ENCODE measurements at regions not wholly inside any gene's neighbourhood (a gene's known extent, or its start where the extent isn't known, plus 50 kb on each side); places are given as distances from the start of the nearest gene placed in this dataset.
A peak's percentile ranks its signal among the peaks of the same experiment; 100 is the strongest.

GRCh38 chr10:121148921-121149320 lies 297.8 kb downstream of the WDR11 start:
- Mint-ChIP-seq H3K27me3 (ENCODE audit: low read depth) (peaks cover 6% of the 10 kb centered on the region), H3K4me1 (peaks cover 8% of the 10 kb centered on the region), H3K36me3 (ENCODE audit: low read depth) (peaks cover 19% of the 10 kb centered on the region), H3K4me3 (no peak overlapping the region), H3K9me3 (peaks cover 16% of the 10 kb centered on the region), H3K27ac (ENCODE audit: unreplicated experiment) (no peak overlapping the region)
- no peak for DNase-seq (ENCODE audit: low read depth, low spot score)
- no peak for TF ChIP-seq CTCF (conservative IDR thresholded peaks at IDR 0.05)

- no peak overlapping the region for H3K27ac Mint-ChIP-seq (ENCODE audit: unreplicated experiment)
- H3K36me3 Mint-ChIP-seq (ENCODE audit: low read depth) = peaks cover 6% of the 10 kb centered on the region
- DNase-seq (ENCODE audit: low read depth, low spot score) = no peak
- H3K9me3 Mint-ChIP-seq = peaks cover 6% of the 10 kb centered on the region
- no peaks in the 10 kb centered on the region for H3K27me3 Mint-ChIP-seq (ENCODE audit: low read depth)
- TF ChIP-seq CTCF (conservative IDR thresholded peaks at IDR 0.05) = no peak
- H3K4me3 Mint-ChIP-seq = no peak overlapping the region
- H3K4me1 Mint-ChIP-seq = peaks cover 26% of the 10 kb centered on the region
Measured at GRCh38 chr10:121152033-121152432, 300.9 kb downstream of the WDR11 start.

- Mint-ChIP-seq H3K9me3 (peaks cover 7% of the 10 kb centered on the region), H3K4me1 (peaks cover 26% of the 10 kb centered on the region), H3K4me3 (no peak overlapping the region), H3K27ac (ENCODE audit: unreplicated experiment) (peak overlapping the region; percentile 6), H3K36me3 (ENCODE audit: low read depth) (peaks cover 7% of the 10 kb centered on the region), H3K27me3 (ENCODE audit: low read depth) (no peaks in the 10 kb centered on the region)
- no peak for DNase-seq (ENCODE audit: low read depth, low spot score)
- no peak for TF ChIP-seq CTCF (conservative IDR thresholded peaks at IDR 0.05)
Measured at GRCh38 chr10:121152935-121153334, 301.8 kb downstream of the WDR11 start.

- no peak for DNase-seq (ENCODE audit: low read depth, low spot score)
- Mint-ChIP-seq H3K4me3 (peak overlapping the region; percentile 41), H3K4me1 (peaks cover 26% of the 10 kb centered on the region), H3K27me3 (ENCODE audit: low read depth) (no peaks in the 10 kb centered on the region), H3K36me3 (ENCODE audit: low read depth) (peaks cover 7% of the 10 kb centered on the region), H3K9me3 (peaks cover 7% of the 10 kb centered on the region), H3K27ac (ENCODE audit: unreplicated experiment) (peak overlapping the region; percentile 93)
- TF ChIP-seq CTCF (conservative IDR thresholded peaks at IDR 0.05) = no peak
Measured at GRCh38 chr10:121154310-121154709, 303.1 kb downstream of the WDR11 start.

- peaks cover 7% of the 10 kb centered on the region for H3K9me3 Mint-ChIP-seq
- peak overlapping the region; percentile 93 for H3K27ac Mint-ChIP-seq (ENCODE audit: unreplicated experiment)
- H3K4me1 Mint-ChIP-seq = peaks cover 26% of the 10 kb centered on the region
- TF ChIP-seq CTCF (conservative IDR thresholded peaks at IDR 0.05) = no peak
- H3K27me3 Mint-ChIP-seq (ENCODE audit: low read depth) = no peaks in the 10 kb centered on the region
- peak; percentile 33 for DNase-seq (ENCODE audit: low read depth, low spot score)
- peaks cover 7% of the 10 kb centered on the region for H3K36me3 Mint-ChIP-seq (ENCODE audit: low read depth)
- H3K4me3 Mint-ChIP-seq = peak overlapping the region; percentile 41
Measured at GRCh38 chr10:121154846-121155245, 303.7 kb downstream of the WDR11 start.
